CD4-positive, alpha-beta T cell treated with Interferon gamma for 1 hour (primary cell): ENCODE measurements at regions not wholly inside any gene's neighbourhood (a gene's known extent, or its start where the extent isn't known, plus 50 kb on each side); places are given as distances from the start of the nearest gene placed in this dataset.

Experiments used
- DNase-seq: peaks from one replicate; pipeline ENCODE4 v3.0.0-alpha.2; 2020

DNA sequence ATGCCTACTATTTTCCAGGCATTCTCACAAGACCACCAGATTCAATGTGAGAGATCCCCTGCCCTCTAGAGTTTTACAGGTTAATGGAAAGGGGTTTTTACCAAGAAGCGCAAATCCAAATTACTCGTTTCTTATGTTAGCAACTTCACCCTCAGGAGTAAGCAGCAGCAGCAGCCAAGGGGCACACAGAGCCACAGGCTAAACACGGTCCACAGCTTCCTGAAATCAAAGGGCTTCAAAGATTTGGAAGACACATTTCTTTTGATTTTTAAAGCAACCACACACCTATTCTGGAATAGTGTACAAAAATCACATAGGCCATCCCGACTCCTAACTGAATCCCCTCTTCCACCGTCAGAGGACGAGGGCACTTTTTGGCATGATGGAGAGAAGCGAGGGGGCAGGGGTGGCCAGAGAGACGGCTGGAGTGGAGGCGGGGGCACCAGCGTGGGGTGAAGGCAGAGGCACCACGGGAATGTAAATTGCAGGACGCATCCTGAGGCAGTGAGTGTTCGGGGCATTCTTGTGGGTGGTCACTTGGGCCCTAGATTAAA, 107.0 kb downstream of the ARF6 start:
- no peak for DNase-seq

DNA sequence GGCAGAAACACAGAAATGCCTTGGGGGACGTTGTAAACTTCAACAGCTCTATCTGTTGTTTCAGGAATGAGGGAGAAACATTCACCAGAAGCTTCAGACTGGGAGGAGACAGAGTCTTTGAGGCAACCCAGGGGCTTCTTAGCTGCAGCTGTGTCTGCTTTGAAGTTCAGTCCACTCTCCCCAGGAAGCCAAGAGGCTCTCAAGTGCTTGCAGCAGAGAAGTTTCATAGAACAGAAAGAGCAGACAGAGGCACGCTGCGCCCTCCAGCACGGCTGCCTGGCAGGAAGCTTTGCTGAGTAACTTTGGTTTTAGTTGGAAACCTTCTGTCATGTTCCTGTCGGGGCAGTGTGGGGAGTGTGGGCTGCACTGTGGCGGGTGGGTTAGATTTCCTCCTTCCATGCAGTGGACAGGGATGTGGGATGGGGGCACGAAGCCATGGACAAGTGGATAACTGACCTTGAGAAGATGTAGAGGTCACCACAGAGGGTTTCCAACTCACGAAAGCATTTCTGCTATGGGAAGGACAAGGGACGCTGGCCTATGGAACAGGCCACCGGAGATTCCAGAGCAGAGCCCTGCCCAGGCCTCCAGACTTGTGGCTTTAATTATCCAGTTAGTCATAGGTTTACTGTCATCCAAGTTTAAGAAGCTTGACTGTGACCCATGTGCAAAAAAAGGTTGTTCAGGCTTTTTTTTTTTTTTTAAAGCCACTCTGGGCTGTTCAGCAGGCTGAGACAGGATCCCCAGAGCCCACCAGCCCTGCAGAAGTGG, 107.7 kb downstream of the ARF6 start:
- peak; percentile 54 for DNase-seq

DNA sequence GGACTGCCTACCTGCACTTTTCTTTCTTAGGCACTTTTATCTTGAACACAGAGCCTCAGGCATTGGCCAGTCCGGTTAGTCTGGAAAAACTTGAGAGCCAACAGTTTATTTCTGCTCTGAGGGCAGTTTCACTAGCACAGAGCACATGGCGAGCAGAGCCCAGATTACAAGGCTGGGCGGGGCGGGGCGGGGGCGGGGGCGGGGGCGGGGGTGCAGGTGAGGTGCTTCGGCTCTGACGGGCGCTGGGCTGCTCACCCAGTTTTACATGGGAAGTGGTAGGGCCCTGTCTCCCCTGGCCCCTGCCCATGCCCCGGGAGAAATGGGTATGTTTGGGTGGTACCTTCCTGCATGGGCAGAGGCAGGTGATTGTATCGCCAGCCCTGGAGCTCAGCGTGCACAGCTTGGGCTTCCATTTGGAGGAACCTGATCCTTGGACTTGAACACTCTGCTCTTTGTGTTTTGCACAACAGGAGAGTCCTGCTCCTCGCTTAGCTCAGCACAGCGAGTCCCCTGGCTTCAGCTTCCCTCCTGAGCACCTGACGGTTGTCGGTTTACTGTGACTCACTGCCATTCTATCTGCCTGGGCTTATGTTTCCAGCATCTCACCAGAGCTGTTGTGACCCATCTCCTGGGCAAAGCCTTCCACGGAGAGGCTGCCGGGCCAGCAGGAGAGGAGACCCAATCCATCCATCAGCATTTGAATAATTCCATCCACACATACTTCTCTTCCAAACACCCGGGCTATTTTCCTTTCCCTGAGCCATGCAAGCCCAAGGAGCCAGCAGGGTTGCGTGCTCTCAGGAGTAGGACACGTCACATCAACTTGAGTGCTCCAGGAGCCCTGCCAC, 108.5 kb downstream of the ARF6 start:
- DNase-seq: peak; percentile 68

DNA sequence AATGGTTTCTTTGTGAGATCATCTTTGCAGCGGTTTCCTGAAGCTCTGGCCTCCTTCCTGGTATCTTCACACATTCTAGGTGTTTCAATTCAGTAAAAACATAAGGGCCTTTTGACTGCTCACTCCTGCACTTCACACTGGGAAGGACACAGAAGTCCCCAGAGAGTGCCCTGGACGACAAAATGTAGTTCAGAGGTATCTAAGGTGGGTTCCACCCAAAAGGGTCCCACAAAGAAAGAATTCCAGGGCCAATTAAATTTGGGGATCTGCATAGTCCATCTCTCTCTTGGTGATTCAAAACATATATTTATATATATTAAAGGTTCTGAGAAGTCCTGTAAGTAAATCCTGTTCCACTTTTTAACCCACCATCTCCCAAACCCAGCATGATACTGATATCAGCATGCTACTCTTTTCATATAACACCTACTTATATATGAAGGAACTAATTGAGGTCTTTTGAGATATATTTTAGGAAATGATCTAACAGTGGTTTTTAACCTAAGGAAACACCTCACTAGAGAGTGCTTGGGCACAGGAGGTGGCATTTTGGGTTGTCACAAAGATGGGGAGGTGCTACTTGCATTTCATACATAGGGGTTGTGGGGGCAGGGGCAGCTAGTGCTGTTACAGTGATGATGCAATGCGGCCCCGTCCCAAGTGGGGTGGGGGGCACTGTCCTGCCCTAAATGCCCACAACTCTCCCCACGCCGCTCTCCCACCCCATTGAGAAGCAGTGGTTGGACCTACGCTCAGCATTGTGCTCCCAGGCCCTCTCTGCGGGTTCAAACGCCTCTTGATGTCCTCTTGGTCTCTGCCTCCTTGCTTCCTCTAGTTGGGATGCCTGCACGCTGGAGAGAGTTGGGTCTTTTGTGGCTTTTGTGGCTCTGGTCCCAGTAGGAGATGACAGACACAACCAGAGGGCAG, 109.4 kb downstream of the ARF6 start:
- DNase-seq: peak; percentile 79

GRCh38 chr14:50002926-50003212, 110.0 kb downstream of the ARF6 start:
- DNase-seq: no peak

- DNase-seq: peak; percentile 83
Measured at GRCh38 chr14:50003213-50004021, 110.5 kb downstream of the ARF6 start.

- no peak for DNase-seq
Measured at GRCh38 chr14:50006141-50006540, 110.2 kb downstream of the VCPKMT start.

- no peak for DNase-seq
Measured at GRCh38 chr14:50007123-50007903, 109.1 kb downstream of the VCPKMT start.

DNA sequence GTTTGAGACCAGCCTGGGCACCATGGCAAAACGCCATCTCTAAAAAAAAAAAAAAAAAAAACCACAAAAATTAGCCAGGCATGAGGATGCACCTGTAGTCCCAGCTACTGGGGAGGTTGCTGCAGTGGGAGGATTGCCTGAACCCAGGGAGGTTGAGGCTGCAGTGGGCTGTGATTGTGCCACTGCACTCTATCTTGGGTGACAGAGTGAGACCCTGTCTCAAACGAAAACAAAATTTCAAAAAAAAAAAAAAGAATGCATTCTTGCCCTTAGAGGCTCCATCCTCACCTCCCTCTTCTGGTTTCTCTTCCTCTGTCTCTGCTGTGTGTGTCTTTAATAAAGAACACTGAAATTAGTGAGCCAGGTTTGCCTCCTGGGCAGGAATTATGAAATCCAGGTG, 107.8 kb downstream of the VCPKMT start:
- peak; percentile 42 for DNase-seq

GRCh38 chr14:50008974-50009373, 107.4 kb downstream of the VCPKMT start:
- DNase-seq: no peak

GRCh38 chr14:50010752-50011151, 105.6 kb downstream of the VCPKMT start:
- DNase-seq: no peak

DNA sequence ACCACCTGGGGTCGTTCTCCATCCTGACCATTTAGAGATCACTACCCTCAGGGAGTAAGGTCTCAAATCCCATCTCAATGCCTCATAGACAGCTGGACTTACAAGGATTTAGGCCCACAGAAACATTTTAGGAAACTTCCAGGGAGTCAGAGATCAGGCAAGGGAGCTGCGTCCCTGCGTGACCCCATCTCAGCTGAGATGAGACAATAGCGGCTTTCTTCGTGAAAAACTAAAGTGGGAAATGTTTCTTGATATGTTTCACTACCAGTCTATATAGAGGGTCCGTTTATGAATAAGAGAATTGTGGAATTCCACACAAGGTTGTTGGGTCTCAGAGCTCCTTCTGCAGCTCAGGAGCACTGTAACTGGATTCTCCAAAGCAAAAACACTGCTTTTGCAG, 105.1 kb downstream of the VCPKMT start:
- no peak for DNase-seq

- DNase-seq: no peak
Measured at GRCh38 chr14:50012644-50013043, 103.7 kb downstream of the VCPKMT start.

GRCh38 chr14:50013198-50013918, 103.0 kb downstream of the VCPKMT start:
- no peak for DNase-seq

DNA sequence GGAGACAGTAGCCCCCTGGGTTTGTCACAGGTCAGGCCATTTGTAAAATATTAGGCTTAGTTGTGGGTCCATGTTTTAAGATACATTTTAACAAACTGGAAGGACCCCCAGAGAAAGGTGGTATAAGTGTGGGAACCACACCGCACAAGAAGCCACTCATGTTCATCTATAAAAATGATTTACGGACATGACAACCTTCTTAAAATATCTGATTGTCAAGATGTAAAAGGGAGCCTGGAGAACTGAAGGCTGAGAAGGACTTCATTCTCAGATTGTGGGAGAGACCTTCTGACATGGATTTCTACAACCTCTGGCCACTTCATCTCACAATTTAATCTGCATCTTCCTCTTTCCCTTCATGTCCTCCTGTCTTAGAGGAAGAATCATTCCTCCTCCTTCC, 102.4 kb downstream of the VCPKMT start:
- no peak for DNase-seq

DNA sequence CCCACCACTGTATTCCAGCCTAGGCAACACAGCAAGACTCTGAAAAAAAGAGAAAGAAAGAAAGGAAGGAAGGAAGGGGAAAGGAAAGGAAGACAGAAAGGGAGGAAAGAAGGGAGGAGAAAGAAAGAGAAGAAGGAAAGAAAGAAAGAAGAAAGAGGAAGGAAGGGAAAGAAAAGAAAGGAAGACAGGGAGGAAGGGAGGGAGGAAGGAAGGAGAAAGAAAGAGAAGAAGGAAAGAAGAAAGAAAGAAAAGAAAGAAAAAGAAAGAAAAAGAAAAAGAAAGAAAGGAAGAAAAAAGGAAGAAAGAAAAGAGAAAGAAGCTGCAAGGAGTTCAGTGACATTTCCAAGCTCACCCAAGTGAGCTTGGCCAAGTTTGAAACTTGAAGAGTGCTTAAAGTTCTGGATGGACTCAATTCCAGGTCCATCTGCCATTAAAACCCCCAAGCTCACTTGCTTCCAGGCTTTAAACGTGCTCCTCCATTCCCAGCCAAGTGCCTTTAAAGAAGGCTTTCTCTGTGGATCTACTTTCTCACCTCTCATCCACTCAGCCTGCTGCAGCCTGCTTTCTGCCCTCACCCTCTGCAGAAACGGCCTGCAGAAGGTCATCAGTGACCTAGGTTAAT, 101.5 kb downstream of the VCPKMT start:
- DNase-seq: no peak

DNA sequence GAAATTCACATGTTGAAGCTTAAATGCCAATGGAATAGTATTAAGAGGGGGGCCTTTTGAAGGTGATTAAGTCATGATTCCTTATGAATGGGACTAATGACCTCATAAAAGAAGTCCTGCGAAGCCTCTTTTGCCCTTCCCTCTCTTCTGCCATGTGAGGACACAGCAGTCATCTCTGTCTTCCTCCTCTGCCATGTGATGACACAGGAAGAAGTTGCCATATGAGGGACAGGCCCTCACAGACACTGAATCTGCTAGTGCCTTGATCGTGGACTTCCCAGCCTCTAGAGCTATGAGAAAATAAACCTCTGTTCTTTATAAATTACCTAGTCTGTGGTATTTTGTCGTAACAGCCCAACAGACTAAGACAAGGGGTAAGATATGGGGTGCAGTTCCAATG, 100.7 kb downstream of the VCPKMT start:
- DNase-seq: no peak

DNA sequence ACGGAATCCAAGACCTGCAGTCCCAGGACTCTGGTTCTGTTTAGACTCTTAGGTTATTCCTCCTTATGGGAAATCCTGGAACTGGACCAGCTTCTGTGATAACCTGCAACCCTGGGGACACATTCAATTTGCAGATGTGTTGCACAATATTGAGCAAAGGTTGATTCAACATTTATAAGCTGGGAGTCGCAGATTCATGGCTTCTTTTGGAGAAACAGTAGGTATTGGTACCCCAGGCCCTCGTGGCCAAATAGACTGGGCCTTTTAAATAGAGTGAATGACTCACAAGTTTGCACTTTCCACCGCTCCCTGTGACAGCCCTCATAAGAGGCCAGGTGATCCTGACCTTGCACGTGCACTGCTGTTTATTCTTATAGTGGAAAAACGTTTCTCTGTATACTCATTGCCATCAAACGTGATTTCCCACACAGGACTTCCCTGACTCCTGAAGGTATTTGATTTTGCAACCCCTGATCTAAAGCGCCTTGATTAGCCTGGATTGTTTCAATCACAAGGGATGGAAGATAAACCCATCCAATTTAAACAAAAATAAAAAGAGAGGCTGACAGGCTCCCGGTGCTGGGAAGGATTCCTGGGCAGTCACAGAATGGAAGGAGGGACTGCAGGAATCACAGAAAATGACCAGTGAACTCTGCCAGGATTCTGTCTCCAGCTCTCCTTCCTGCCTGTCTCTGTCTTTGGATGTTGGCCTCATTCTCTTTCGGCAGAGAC, 98.0 kb downstream of the VCPKMT start:
- no peak for DNase-seq

GRCh38 chr14:50018933-50019210, 97.5 kb downstream of the VCPKMT start:
- DNase-seq: no peak

DNA sequence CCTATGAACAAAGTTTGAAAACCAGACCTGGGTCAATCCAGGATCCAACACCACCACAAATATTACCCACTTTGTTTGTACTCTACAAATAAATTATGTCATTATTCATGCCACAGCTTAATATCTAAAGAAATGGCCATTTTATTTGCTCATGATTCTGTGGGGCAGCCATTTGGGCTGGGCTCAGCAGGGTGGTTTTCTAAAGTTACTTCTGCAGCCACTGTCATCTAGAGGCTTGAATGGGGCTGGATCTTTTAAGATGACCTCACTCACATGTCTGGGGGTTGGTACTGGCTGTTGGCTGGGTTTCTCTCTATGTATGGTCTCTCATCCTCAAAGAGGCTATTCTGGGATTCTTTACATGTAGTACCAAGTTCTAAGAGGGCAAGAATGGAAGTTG, 96.2 kb downstream of the VCPKMT start:
- no peak for DNase-seq
